ENCODE measurements at regions not wholly inside any gene's neighbourhood (a gene's known extent, or its start where the extent isn't known, plus 50 kb on each side); places are given as distances from the start of the nearest gene placed in this dataset.

GRCh38 chr2:120940319-120940696 lies 204.6 kb downstream of the GLI2 start:
- Histone ChIP-seq H4K20me1 (no peaks in the 10 kb centered on the region), H3K4me1 (peaks cover 24% of the 10 kb centered on the region), H3K27ac (no peak overlapping the region), H3K36me3 (no peaks in the 10 kb centered on the region), H3K4me3 (no peak overlapping the region), H3K27me3 (no peaks in the 10 kb centered on the region), H3K4me2 (no peak overlapping the region), H3K9me3 (no peaks in the 10 kb centered on the region), H3K9ac (no peak overlapping the region)
- TF ChIP-seq Cebpa-rat (IDR thresholded peaks at IDR 0.05) = no peak

DNA sequence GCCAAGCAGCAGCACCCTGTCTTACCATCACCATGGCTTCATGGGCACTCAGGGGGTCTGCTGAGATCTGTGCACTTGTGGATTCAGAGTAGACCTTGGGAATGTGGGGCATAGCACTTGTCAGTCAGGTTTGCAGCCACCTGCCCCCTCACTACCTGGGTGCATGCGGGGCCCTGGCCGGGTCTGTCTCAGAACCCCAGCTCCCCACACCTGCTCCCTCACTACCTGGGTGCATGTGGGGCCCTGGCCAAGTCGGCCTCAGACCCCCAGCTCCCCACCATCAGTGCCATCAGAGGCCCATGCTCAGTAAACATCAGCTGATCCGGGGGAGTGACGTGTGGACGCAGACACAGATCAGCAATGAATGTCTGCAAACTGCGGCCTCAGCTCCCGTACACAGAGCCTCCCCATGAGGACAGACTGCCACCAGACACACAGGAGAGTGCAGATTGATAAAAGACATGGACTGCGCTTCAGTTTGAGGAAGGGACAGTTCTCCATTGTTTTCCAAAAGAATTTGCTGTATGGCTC lies 205.1 kb downstream of the GLI2 start:
- Histone ChIP-seq H3K27ac (no peak overlapping the region), H3K4me3 (no peak overlapping the region), H3K9me3 (no peaks in the 10 kb centered on the region), H3K9ac (no peak overlapping the region), H4K20me1 (no peaks in the 10 kb centered on the region), H3K4me2 (peak overlapping the region; percentile 47; the same call in 1 of the 2 replicates), H3K27me3 (no peaks in the 10 kb centered on the region), H3K4me1 (peaks cover 24% of the 10 kb centered on the region), H3K36me3 (no peaks in the 10 kb centered on the region)
- TF ChIP-seq Cebpa-rat (IDR thresholded peaks at IDR 0.05) = no peak

DNA sequence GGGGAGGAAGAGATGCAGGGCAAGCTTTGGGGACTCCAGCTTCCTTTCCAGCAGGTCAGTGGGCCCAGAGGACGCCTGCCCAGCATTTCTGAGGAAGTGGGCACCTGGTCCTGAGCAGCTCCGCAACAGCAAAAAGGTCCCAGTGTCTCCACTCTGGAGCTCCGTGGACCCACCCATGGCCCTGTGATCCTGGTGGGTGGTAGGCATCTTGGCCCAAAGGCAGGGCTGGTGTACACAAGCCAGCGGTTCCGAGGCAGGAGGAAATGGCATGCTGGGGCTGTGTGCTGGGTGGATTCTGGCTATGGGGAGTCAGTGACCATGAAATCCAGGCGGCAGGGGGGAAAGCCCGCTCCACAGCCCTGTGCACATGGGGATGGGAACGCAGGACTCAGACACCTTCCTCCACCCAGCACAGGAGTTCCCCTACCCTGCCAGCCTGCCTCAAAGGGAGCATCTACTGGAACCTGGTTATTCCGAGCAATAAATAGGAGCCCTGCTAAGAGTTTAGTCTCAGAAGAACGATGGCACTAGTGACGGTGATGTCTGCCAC lies 206.0 kb downstream of the GLI2 start:
- H3K4me2 ChIP-seq = peak overlapping the region; percentile 47

GRCh38 chr2:120942658-120943057 lies 207.0 kb downstream of the GLI2 start:
- 0 out of 2 replicates have a peak overlapping the region, but pooled peaks have one; percentile 47 for H3K4me2 ChIP-seq
- no peaks in the 10 kb centered on the region for H4K20me1 ChIP-seq
- no peak overlapping the region for H3K27ac ChIP-seq
- H3K9me3 ChIP-seq = no peaks in the 10 kb centered on the region
- no peak for TF ChIP-seq Cebpa-rat (IDR thresholded peaks at IDR 0.05)
- H3K27me3 ChIP-seq = no peaks in the 10 kb centered on the region
- no peak overlapping the region for H3K4me3 ChIP-seq
- H3K4me1 ChIP-seq = peaks cover 25% of the 10 kb centered on the region
- H3K9ac ChIP-seq = no peak overlapping the region
- H3K36me3 ChIP-seq = no peaks in the 10 kb centered on the region

More for the DNA sequence above, 206.0 kb downstream of the GLI2 start:
- H3K27me3 ChIP-seq = no peaks in the 10 kb centered on the region
- no peak for TF ChIP-seq Cebpa-rat (IDR thresholded peaks at IDR 0.05)
- H4K20me1 ChIP-seq = no peaks in the 10 kb centered on the region
- no peaks in the 10 kb centered on the region for H3K9me3 ChIP-seq
- peaks cover 24% of the 10 kb centered on the region for H3K4me1 ChIP-seq
- no peak overlapping the region for H3K4me3 ChIP-seq
- H3K9ac ChIP-seq = no peak overlapping the region
- no peak overlapping the region for H3K27ac ChIP-seq
- H3K36me3 ChIP-seq = no peaks in the 10 kb centered on the region

DNA sequence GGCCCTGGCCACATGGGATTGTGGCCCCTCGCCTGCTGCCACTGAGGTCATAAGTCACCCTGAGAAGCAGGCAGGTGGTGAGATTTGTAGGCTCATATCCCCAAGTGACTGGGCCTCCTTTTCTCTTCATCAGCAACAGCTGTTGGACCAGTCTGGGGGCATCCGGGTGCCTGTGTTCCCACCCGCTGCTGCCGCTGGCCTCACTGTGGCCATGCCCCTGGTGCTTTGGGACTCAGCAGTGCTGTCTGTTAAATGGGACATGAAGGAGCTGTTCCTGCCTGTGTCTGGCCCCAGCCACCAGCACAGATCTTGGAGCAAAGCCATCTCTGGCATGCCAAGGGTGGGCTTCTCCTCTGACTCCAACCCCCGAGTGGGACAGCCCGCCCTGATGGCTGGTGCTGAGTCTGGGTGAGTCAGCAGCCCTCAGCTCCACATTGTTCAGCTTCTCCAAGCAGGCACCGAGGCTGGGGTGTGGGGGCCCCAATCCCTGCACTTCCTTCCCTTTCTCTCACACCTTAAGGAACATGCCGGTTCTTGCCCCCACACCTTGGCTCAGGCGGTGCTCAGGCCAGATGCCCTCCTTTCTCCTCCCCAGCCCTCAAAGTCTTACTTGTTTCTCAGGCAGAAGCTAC lies 207.9 kb downstream of the GLI2 start:
- H4K20me1 ChIP-seq = no peaks in the 10 kb centered on the region
- no peak overlapping the region for H3K4me3 ChIP-seq
- H3K4me2 ChIP-seq = no peak overlapping the region
- H3K9ac ChIP-seq = no peak overlapping the region
- H3K4me1 ChIP-seq = peaks cover 28% of the 10 kb centered on the region
- no peak overlapping the region for H3K27ac ChIP-seq
- no peak for TF ChIP-seq Cebpa-rat (IDR thresholded peaks at IDR 0.05)
- H3K36me3 ChIP-seq = no peaks in the 10 kb centered on the region
- H3K27me3 ChIP-seq = no peaks in the 10 kb centered on the region
- H3K9me3 ChIP-seq = no peaks in the 10 kb centered on the region

GRCh38 chr2:120944575-120944974 lies 208.9 kb downstream of the GLI2 start:
- no peaks in the 10 kb centered on the region for H3K36me3 ChIP-seq
- H3K4me1 ChIP-seq = peaks cover 37% of the 10 kb centered on the region
- H3K4me2 ChIP-seq = no peak overlapping the region
- H3K4me3 ChIP-seq = no peak overlapping the region
- H3K9ac ChIP-seq = no peak overlapping the region
- H3K27ac ChIP-seq = no peak overlapping the region
- H4K20me1 ChIP-seq = no peaks in the 10 kb centered on the region
- H3K27me3 ChIP-seq = no peaks in the 10 kb centered on the region
- TF ChIP-seq Cebpa-rat (IDR thresholded peaks at IDR 0.05) = no peak
- H3K9me3 ChIP-seq = no peaks in the 10 kb centered on the region

DNA sequence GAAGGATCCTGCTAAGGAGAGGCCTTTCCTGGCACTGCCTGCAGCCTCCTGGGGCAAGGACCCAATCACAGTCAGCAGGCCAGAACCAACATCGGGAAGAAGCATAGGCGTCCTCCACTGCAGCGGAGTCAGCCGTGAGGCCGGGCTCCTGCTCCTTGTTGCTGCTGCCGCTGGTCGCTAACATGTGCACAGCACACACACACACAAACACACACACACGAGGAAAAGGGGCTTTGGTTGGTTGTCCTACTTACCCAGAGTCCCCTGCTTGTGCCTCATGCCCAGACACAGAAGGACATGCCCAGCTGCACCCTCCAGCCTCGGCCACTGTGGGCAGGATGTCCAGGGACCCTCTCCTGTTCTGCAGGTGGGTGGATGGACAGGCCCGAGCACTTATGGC lies 209.4 kb downstream of the GLI2 start:
- Histone ChIP-seq H3K27me3 (no peaks in the 10 kb centered on the region), H3K4me1 (peaks cover 42% of the 10 kb centered on the region), H3K27ac (no peak overlapping the region), H3K4me2 (no peak overlapping the region), H4K20me1 (no peaks in the 10 kb centered on the region), H3K9me3 (no peaks in the 10 kb centered on the region), H3K4me3 (no peak overlapping the region), H3K9ac (no peak overlapping the region), H3K36me3 (no peaks in the 10 kb centered on the region)
- no peak for TF ChIP-seq Cebpa-rat (IDR thresholded peaks at IDR 0.05)

GRCh38 chr2:120945832-120946499 lies 210.3 kb downstream of the GLI2 start:
- H3K27ac ChIP-seq = no peak overlapping the region
- H3K27me3 ChIP-seq = no peaks in the 10 kb centered on the region
- no peak for TF ChIP-seq Cebpa-rat (IDR thresholded peaks at IDR 0.05)
- H3K4me1 ChIP-seq = peaks cover 45% of the 10 kb centered on the region
- H3K9me3 ChIP-seq = no peaks in the 10 kb centered on the region
- H4K20me1 ChIP-seq = no peaks in the 10 kb centered on the region
- H3K4me3 ChIP-seq = no peak overlapping the region
- H3K36me3 ChIP-seq = no peaks in the 10 kb centered on the region
- H3K4me2 ChIP-seq = no peak overlapping the region
- no peak overlapping the region for H3K9ac ChIP-seq

- no peak overlapping the region for H3K4me3 ChIP-seq
- no peak overlapping the region for H3K27ac ChIP-seq
- H4K20me1 ChIP-seq = no peaks in the 10 kb centered on the region
- H3K4me2 ChIP-seq = peak overlapping the region; percentile 76
- peaks cover 33% of the 10 kb centered on the region for H3K4me1 ChIP-seq
- H3K27me3 ChIP-seq = no peaks in the 10 kb centered on the region
- no peak overlapping the region for H3K9ac ChIP-seq
- H3K36me3 ChIP-seq = no peaks in the 10 kb centered on the region
- no peaks in the 10 kb centered on the region for H3K9me3 ChIP-seq
- TF ChIP-seq Cebpa-rat (IDR thresholded peaks at IDR 0.05) = no peak
Observed at GRCh38 chr2:120947327-120947726, 211.7 kb downstream of the GLI2 start.
